ENCODE measurements at regions not wholly inside any gene's neighbourhood (a gene's known extent, or its start where the extent isn't known, plus 50 kb on each side); places are given as distances from the start of the nearest gene placed in this dataset.

- DNase-seq, result no peak
Measured at GRCh38 chr13:86976521-86977324, 694.4 kb upstream of the SLITRK5 start.

GRCh38 chr13:86986448-86986847 lies 684.7 kb upstream of the SLITRK5 start:
- no peak for DNase-seq

- DNase-seq, result no peak
Measured at GRCh38 chr13:86992251-86992650, 678.9 kb upstream of the SLITRK5 start.

GRCh38 chr13:87003265-87003664 lies 667.9 kb upstream of the SLITRK5 start:
- DNase-seq, result no peak

GRCh38 chr13:87005511-87005910 lies 665.7 kb upstream of the SLITRK5 start:
- DNase-seq, result no peak

- DNase-seq, result no peak
Measured at GRCh38 chr13:87035526-87035925, 635.6 kb upstream of the SLITRK5 start.

GRCh38 chr13:87042946-87043345 lies 628.2 kb upstream of the SLITRK5 start:
- DNase-seq, result no peak

GRCh38 chr13:87052731-87053130 lies 618.4 kb upstream of the SLITRK5 start:
- no peak for DNase-seq

GRCh38 chr13:87057807-87058520 lies 613.2 kb upstream of the SLITRK5 start:
- no peak for DNase-seq

GRCh38 chr13:87058786-87059329 lies 612.3 kb upstream of the SLITRK5 start:
- no peak for DNase-seq

GRCh38 chr13:87078947-87079795 lies 592.0 kb upstream of the SLITRK5 start:
- DNase-seq, result no peak

- DNase-seq, result no peak
Measured at GRCh38 chr13:87080100-87080779, 590.9 kb upstream of the SLITRK5 start.

- no peak for DNase-seq
Measured at GRCh38 chr13:87084192-87084591, 587.0 kb upstream of the SLITRK5 start.

- no peak for DNase-seq
Measured at GRCh38 chr13:87087741-87088140, 583.4 kb upstream of the SLITRK5 start.

- DNase-seq, result no peak
Measured at GRCh38 chr13:87089391-87089790, 581.8 kb upstream of the SLITRK5 start.

GRCh38 chr13:87093399-87093798 lies 577.8 kb upstream of the SLITRK5 start:
- no peak for DNase-seq

- DNase-seq, result no peak
Measured at GRCh38 chr13:87094646-87095045, 576.5 kb upstream of the SLITRK5 start.

GRCh38 chr13:87100431-87100830 lies 570.7 kb upstream of the SLITRK5 start:
- DNase-seq, result no peak

- DNase-seq, result no peak
Measured at GRCh38 chr13:87107651-87108050, 563.5 kb upstream of the SLITRK5 start.

- no peak for DNase-seq
Measured at GRCh38 chr13:87120476-87120875, 550.7 kb upstream of the SLITRK5 start.

GRCh38 chr13:87122551-87122950 lies 548.6 kb upstream of the SLITRK5 start:
- no peak for DNase-seq

- peak; percentile 57 for DNase-seq
Measured at GRCh38 chr13:87123987-87124784, 547.0 kb upstream of the SLITRK5 start.

Data from right forelimb (tissue), 1 donor.